ENCODE measurements at regions not wholly inside any gene's neighbourhood (a gene's known extent, or its start where the extent isn't known, plus 50 kb on each side); places are given as distances from the start of the nearest gene placed in this dataset.

- no peak for TF ChIP-seq ZFP41 (tag by site-specific recombination; IDR thresholded peaks at IDR 0.05; ENCODE audit: borderline replicate concordance)
- TF ChIP-seq, protein P1, sequence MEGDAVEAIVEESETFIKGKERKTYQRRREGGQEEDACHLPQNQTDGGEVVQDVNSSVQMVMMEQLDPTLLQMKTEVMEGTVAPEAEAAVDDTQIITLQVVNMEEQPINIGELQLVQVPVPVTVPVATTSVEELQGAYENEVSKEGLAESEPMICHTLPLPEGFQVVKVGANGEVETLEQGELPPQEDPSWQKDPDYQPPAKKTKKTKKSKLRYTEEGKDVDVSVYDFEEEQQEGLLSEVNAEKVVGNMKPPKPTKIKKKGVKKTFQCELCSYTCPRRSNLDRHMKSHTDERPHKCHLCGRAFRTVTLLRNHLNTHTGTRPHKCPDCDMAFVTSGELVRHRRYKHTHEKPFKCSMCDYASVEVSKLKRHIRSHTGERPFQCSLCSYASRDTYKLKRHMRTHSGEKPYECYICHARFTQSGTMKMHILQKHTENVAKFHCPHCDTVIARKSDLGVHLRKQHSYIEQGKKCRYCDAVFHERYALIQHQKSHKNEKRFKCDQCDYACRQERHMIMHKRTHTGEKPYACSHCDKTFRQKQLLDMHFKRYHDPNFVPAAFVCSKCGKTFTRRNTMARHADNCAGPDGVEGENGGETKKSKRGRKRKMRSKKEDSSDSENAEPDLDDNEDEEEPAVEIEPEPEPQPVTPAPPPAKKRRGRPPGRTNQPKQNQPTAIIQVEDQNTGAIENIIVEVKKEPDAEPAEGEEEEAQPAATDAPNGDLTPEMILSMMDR (tag by site-specific recombination; IDR thresholded peaks at IDR 0.05): no peak
- no peak for TF ChIP-seq ZNF600 (tag by site-specific recombination; IDR thresholded peaks at IDR 0.05)
These were observed 258.9 kb upstream of the DDX53 start for GRCh38 chrX:22740836-22741235.

Measured in HEK293 (cell line).